HepG2 (cell line): ENCODE measurements at regions not wholly inside any gene's neighbourhood (a gene's known extent, or its start where the extent isn't known, plus 50 kb on each side); places are given as distances from the start of the nearest gene placed in this dataset.

Experiments
- BRD4 ChIP-seq: sonication (generic); formaldehyde crosslinking; IDR thresholded peaks from 2 replicates; pipeline ENCODE4 v1.4.0; 2020; ENCODE audit warnings: missing genetic modification reagents
- IRF1 ChIP-seq: sonication (generic); formaldehyde crosslinking; IDR thresholded peaks from 2 replicates; pipeline ENCODE4 v1.4.0; 2020; ENCODE audit warnings: low read depth, mild to moderate bottlenecking, missing genetic modification reagents
- KAT2B ChIP-seq: fragments of 150-350 bp; IDR thresholded peaks from 2 replicates; pipeline ENCODE4 v1.6.1; 2014; ENCODE audit warnings: low read depth, low read length, borderline replicate concordance
- POLR2A ChIP-seq, 2 experiments: IDR thresholded peaks; 2 replicates each; pipeline ENCODE4 v1.6.1; 2011; ENCODE audit warnings: low read depth in 2 of 2, low read length in 2 of 2, mild to moderate bottlenecking in 1 of 2, moderate library complexity in 1 of 2; ENCODE audit not compliant: insufficient read depth in 1 of 2
- TF ChIP-seq, protein P1 (sequence below): sonication (generic); formaldehyde crosslinking; IDR thresholded peaks from 2 replicates; pipeline ENCODE4 v1.5.0; 2020; ENCODE audit warnings: missing genetic modification reagents

- no peak for TF ChIP-seq POLR2A (IDR thresholded peaks at IDR 0.05; ENCODE audit: insufficient read depth in 1 of 2, low read depth in 2 of 2, low read length in 2 of 2)
- TF ChIP-seq KAT2B = no peak
- TF ChIP-seq IRF1 (CRISPR knock-in tag) = no peak
- TF ChIP-seq, protein P1, sequence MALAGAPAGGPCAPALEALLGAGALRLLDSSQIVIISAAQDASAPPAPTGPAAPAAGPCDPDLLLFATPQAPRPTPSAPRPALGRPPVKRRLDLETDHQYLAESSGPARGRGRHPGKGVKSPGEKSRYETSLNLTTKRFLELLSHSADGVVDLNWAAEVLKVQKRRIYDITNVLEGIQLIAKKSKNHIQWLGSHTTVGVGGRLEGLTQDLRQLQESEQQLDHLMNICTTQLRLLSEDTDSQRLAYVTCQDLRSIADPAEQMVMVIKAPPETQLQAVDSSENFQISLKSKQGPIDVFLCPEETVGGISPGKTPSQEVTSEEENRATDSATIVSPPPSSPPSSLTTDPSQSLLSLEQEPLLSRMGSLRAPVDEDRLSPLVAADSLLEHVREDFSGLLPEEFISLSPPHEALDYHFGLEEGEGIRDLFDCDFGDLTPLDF (CRISPR knock-in tag) = no peak
- no peak for TF ChIP-seq BRD4 (CRISPR knock-in tag)
Observed at GRCh38 chr6:168923171-168923570, 330.5 kb downstream of the THBS2 start.
